ENCODE measurements at regions not wholly inside any gene's neighbourhood (a gene's known extent, or its start where the extent isn't known, plus 50 kb on each side); places are given as distances from the start of the nearest gene placed in this dataset.

GRCh38 chr3:28590860-28591259 is 242.2 kb upstream of the AZI2 start:
- DNase-seq (ENCODE audit: low read depth), result peak; percentile 8
- TF ChIP-seq CTCF (IDR thresholded peaks at IDR 0.05; ENCODE audit: low read depth, low read length, missing control alignments), result no peak
- in situ Hi-C loops (cut with HindIII; ENCODE audit: low sequenced_read_pairs), result no loop called here

GRCh38 chr3:28595372-28595771 is 246.7 kb upstream of the AZI2 start:
- in situ Hi-C loops (cut with HindIII; ENCODE audit: low sequenced_read_pairs), result no loop called here
- DNase-seq (ENCODE audit: low read depth), result no peak
- no peak overlapping the region for H3K4me3 ChIP-seq (ENCODE audit: low read depth, low read length)
- no peak for TF ChIP-seq CTCF (IDR thresholded peaks at IDR 0.05; ENCODE audit: low read depth, low read length, missing control alignments)

More at GRCh38 chr3:28590860-28591259, 242.2 kb upstream of the AZI2 start:
- no peak overlapping the region for H3K4me3 ChIP-seq (ENCODE audit: low read depth, low read length)

- in situ Hi-C loops (cut with HindIII; ENCODE audit: low sequenced_read_pairs), result no loop called here
These were observed 248.8 kb upstream of the AZI2 start for GRCh38 chr3:28597452-28597851.

GRCh38 chr3:28598165-28598564 is 249.5 kb upstream of the AZI2 start:
- no peak for DNase-seq (ENCODE audit: low read depth)
- no peak for TF ChIP-seq CTCF (IDR thresholded peaks at IDR 0.05; ENCODE audit: low read depth, low read length, missing control alignments)
- in situ Hi-C loops (cut with HindIII; ENCODE audit: low sequenced_read_pairs), result no loop called here
- H3K4me3 ChIP-seq (ENCODE audit: low read depth, low read length), result no peak overlapping the region

More at GRCh38 chr3:28597452-28597851, 248.8 kb upstream of the AZI2 start:
- no peak for TF ChIP-seq CTCF (IDR thresholded peaks at IDR 0.05; ENCODE audit: low read depth, low read length, missing control alignments)
- DNase-seq (ENCODE audit: low read depth), result no peak
- H3K4me3 ChIP-seq (ENCODE audit: low read depth, low read length), result no peak overlapping the region

- DNase-seq (ENCODE audit: low read depth), result no peak
- in situ Hi-C loops (cut with HindIII; ENCODE audit: low sequenced_read_pairs), result no loop called here
- TF ChIP-seq CTCF (IDR thresholded peaks at IDR 0.05; ENCODE audit: low read depth, low read length, missing control alignments), result no peak
- H3K4me3 ChIP-seq (ENCODE audit: low read depth, low read length), result no peak overlapping the region
These were observed 252.7 kb upstream of the AZI2 start for GRCh38 chr3:28601291-28601690.

GRCh38 chr3:28606283-28606682 is 257.7 kb upstream of the AZI2 start:
- in situ Hi-C loops (cut with HindIII; ENCODE audit: low sequenced_read_pairs), result no loop called here
- TF ChIP-seq CTCF (IDR thresholded peaks at IDR 0.05; ENCODE audit: low read depth, low read length, missing control alignments), result no peak
- DNase-seq (ENCODE audit: low read depth), result no peak
- no peak overlapping the region for H3K4me3 ChIP-seq (ENCODE audit: low read depth, low read length)

- H3K4me3 ChIP-seq (ENCODE audit: low read depth, low read length), result no peak overlapping the region
- DNase-seq (ENCODE audit: low read depth), result no peak
- in situ Hi-C loops (cut with HindIII; ENCODE audit: low sequenced_read_pairs), result no loop called here
- TF ChIP-seq CTCF (IDR thresholded peaks at IDR 0.05; ENCODE audit: low read depth, low read length, missing control alignments), result no peak
These were observed 263.6 kb upstream of the AZI2 start for GRCh38 chr3:28612232-28612631.
